ENCODE measurements at regions not wholly inside any gene's neighbourhood (a gene's known extent, or its start where the extent isn't known, plus 50 kb on each side); places are given as distances from the start of the nearest gene placed in this dataset.

GRCh38 chr4:103773691-103774231 lies 54.0 kb upstream of the TACR3 start:
- Histone ChIP-seq H3K4me1 (no peaks in the 10 kb centered on the region), H3K27ac (no peak overlapping the region), H3K9me3 (no peaks in the 10 kb centered on the region), H3K27me3 (no peaks in the 10 kb centered on the region), H3K36me3 (no peaks in the 10 kb centered on the region), H3K4me3 (no peak overlapping the region)
- DNase-seq (ENCODE audit: low spot score in 2 of 2): no peak
- TF ChIP-seq POLR2AphosphoS5 (IDR thresholded peaks at IDR 0.05): no peak
- no peak for TF ChIP-seq CTCF (IDR thresholded peaks at IDR 0.05)
- TF ChIP-seq POLR2A (IDR thresholded peaks at IDR 0.05): no peak
- TF ChIP-seq EP300 (IDR thresholded peaks at IDR 0.05): no peak
- WGBS: 39% methylated on average over 2 of the region's 2 CpGs
